ENCODE measurements at regions not wholly inside any gene's neighbourhood (a gene's known extent, or its start where the extent isn't known, plus 50 kb on each side); places are given as distances from the start of the nearest gene placed in this dataset.

- DNase-seq (ENCODE audit: low spot score): no peak
These were observed 89.6 kb downstream of the RBFOX3 start for GRCh38 chr17:79521225-79521624.

GRCh38 chr17:79520167-79521165, 90.4 kb downstream of the RBFOX3 start:
- no peak for DNase-seq (ENCODE audit: low spot score)

- DNase-seq (ENCODE audit: low spot score): no peak
These were observed 91.2 kb downstream of the RBFOX3 start for GRCh38 chr17:79519601-79520000.

GRCh38 chr17:79518585-79519523, 92.0 kb downstream of the RBFOX3 start:
- no peak for DNase-seq (ENCODE audit: low spot score)

GRCh38 chr17:79517827-79518584, 92.8 kb downstream of the RBFOX3 start:
- no peak for DNase-seq (ENCODE audit: low spot score)

- DNase-seq (ENCODE audit: low spot score): no peak
These were observed 94.9 kb downstream of the RBFOX3 start for GRCh38 chr17:79515646-79516571.

GRCh38 chr17:79515110-79515509, 95.7 kb downstream of the RBFOX3 start:
- DNase-seq (ENCODE audit: low spot score): no peak

- no peak for DNase-seq (ENCODE audit: low spot score)
These were observed 96.9 kb downstream of the RBFOX3 start for GRCh38 chr17:79513820-79514535.

- no peak for DNase-seq (ENCODE audit: low spot score)
These were observed 97.6 kb downstream of the RBFOX3 start for GRCh38 chr17:79513206-79513605.

- no peak for DNase-seq (ENCODE audit: low spot score)
These were observed 99.4 kb downstream of the RBFOX3 start for GRCh38 chr17:79511471-79511870.

- DNase-seq (ENCODE audit: low spot score): no peak
These were observed 100.8 kb downstream of the RBFOX3 start for GRCh38 chr17:79510071-79510470.

GRCh38 chr17:79509490-79509889, 101.4 kb downstream of the RBFOX3 start:
- DNase-seq (ENCODE audit: low spot score): no peak

- no peak for DNase-seq (ENCODE audit: low spot score)
These were observed 101.8 kb downstream of the RBFOX3 start for GRCh38 chr17:79509008-79509407.

GRCh38 chr17:79508291-79508716, 102.5 kb downstream of the RBFOX3 start:
- DNase-seq (ENCODE audit: low spot score): no peak

- no peak for DNase-seq (ENCODE audit: low spot score)
These were observed 103.9 kb downstream of the RBFOX3 start for GRCh38 chr17:79506955-79507354.

- DNase-seq (ENCODE audit: low spot score): no peak
These were observed 104.5 kb downstream of the RBFOX3 start for GRCh38 chr17:79506150-79506870.

GRCh38 chr17:79505199-79505598, 105.7 kb downstream of the RBFOX3 start:
- DNase-seq (ENCODE audit: low spot score): no peak

- DNase-seq (ENCODE audit: low spot score): no peak
These were observed 106.7 kb downstream of the RBFOX3 start for GRCh38 chr17:79504181-79504605.
